Kidney (tissue), 13 donors: ENCODE measurements at regions not wholly inside any gene's neighbourhood (a gene's known extent, or its start where the extent isn't known, plus 50 kb on each side); places are given as distances from the start of the nearest gene placed in this dataset.

Experiments
- DNase-seq, 5 donors: peaks; one replicate each; pipeline ENCODE4 v3.0.0-alpha.2; 2013 to 2020
- FAIRE-seq: peaks from 2 replicates; lab custom pipeline; 2012; peaks lifted over from hg19 to GRCh38; lab: Jason Lieb, UNC
- H3K27ac ChIP-seq, 2 donors: one replicate each; pipeline ENCODE4 v1.7.0; 2013; ENCODE audit warnings: low read depth in 2 of 2, low read length in 2 of 2, inconsistent platforms in 1 of 2
- H3K27me3 ChIP-seq: one replicate; pipeline ENCODE4 v1.7.1; 2013; ENCODE audit warnings: low read length, inconsistent platforms; ENCODE audit not compliant: control insufficient read depth, insufficient read depth
- H3K36me3 ChIP-seq, 3 donors: one replicate each; pipeline versions ENCODE4 v1.7.0 to v1.7.1; 2013; ENCODE audit warnings: low read length in 3 of 3, control low read depth in 1 of 3, inconsistent platforms in 1 of 3; ENCODE audit not compliant: insufficient read depth in 3 of 3, control insufficient read depth in 2 of 3
- H3K4me1 ChIP-seq, 3 donors: one replicate each; pipeline versions ENCODE4 v1.7.0 to v1.7.1; 2013; ENCODE audit warnings: low read length in 3 of 3, inconsistent platforms in 1 of 3, low read depth in 1 of 3; ENCODE audit not compliant: control insufficient read depth in 2 of 3, insufficient read depth in 2 of 3
- H3K4me3 ChIP-seq, 3 donors: one replicate each; pipeline versions ENCODE4 v1.7.0 to v1.8.1; 2013; ENCODE audit warnings: low read length in 3 of 3, control low read depth in 1 of 3, inconsistent platforms in 1 of 3
- H3K9ac ChIP-seq, 3 donors: one replicate each; pipeline versions ENCODE4 v1.7.0 to v1.7.1; 2013; ENCODE audit warnings: low read length in 3 of 3, control low read depth in 1 of 3, inconsistent platforms in 1 of 3
- H3K9me3 ChIP-seq, 3 donors: one replicate each; pipeline versions ENCODE4 v1.7.0 to v1.7.1; 2013; ENCODE audit warnings: low read length in 3 of 3, control low read depth in 1 of 3, inconsistent platforms in 1 of 3; ENCODE audit not compliant: control insufficient read depth in 2 of 3, insufficient read depth in 1 of 3
- intact Hi-C: fragments of 100-400 bp; cut with DNase I; formaldehyde crosslinking; loops from one replicate; pipeline ENCODE4 v1.11.1; 2022
- TF ChIP-seq, protein P1 (sequence below): IDR thresholded peaks from 3 replicates; pipeline ENCODE4 v1.5.1; 2012; ENCODE audit warnings: mild to moderate bottlenecking, moderate library complexity, borderline replicate concordance; ENCODE audit not compliant: insufficient read depth; ENCODE audit errors: extremely low read depth
- donor health status: control.
- donor health status: control.
- donor health status: control.
- donor health status: control.
- donor health status: control.
- donor health status: DM: yes; HTN: yes; CAD: no.
- donor health status: Normal renal cell carcinoma (clear cell type).

GRCh38 chr2:120948662-120949011 is 213.0 kb downstream of the GLI2 start:
- intact Hi-C loops = no loop called here
- H3K27me3 ChIP-seq = no peaks in the 10 kb centered on the region

GRCh38 chr2:120949027-120949956 is 213.6 kb downstream of the GLI2 start:
- TF ChIP-seq, protein P1, sequence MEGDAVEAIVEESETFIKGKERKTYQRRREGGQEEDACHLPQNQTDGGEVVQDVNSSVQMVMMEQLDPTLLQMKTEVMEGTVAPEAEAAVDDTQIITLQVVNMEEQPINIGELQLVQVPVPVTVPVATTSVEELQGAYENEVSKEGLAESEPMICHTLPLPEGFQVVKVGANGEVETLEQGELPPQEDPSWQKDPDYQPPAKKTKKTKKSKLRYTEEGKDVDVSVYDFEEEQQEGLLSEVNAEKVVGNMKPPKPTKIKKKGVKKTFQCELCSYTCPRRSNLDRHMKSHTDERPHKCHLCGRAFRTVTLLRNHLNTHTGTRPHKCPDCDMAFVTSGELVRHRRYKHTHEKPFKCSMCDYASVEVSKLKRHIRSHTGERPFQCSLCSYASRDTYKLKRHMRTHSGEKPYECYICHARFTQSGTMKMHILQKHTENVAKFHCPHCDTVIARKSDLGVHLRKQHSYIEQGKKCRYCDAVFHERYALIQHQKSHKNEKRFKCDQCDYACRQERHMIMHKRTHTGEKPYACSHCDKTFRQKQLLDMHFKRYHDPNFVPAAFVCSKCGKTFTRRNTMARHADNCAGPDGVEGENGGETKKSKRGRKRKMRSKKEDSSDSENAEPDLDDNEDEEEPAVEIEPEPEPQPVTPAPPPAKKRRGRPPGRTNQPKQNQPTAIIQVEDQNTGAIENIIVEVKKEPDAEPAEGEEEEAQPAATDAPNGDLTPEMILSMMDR = no peak
- FAIRE-seq = no peak

More at GRCh38 chr2:120948662-120949011, 213.0 kb downstream of the GLI2 start:
- DNase-seq = no peak
- Histone ChIP-seq H3K9me3 (no peaks in the 10 kb centered on the region), H3K4me3 (no peak overlapping the region), H3K36me3 (no peaks in the 10 kb centered on the region), H3K4me1 (no peaks in the 10 kb centered on the region), H3K27ac (no peak overlapping the region), H3K9ac (no peak overlapping the region)
- TF ChIP-seq, protein P1 = no peak
- FAIRE-seq = no peak

DNA sequence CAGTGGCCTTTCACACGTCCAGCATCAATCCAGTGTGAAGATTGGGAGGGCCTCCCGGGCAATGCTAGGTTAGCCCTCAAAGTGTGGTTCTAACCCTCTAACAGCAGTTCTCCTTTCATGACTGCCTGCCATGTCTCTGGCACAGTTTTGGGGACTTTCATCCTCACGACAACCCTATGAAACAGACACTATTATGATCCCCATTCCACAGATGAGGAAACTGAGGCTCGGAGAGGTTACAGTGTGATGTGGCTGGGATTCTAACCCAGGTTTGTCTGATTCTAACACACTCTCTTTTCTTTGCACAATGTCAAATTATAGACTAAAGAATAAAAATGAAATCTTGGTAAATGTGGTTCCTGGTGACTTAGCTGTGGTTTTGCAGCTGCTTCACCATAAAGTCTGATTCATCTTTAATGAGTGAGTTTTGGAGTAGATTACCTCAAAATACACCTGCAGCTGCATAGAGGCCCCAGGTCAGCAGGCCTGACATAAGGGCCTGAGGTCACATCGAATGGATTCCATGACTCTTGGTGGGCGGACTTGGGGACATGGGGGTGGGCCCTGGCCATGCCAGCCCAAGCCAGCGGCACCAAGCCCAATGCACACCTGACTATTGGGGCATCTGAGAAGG is 214.4 kb downstream of the GLI2 start:
- Histone ChIP-seq H3K4me1 (no peaks in the 10 kb centered on the region), H3K9me3 (no peaks in the 10 kb centered on the region), H3K36me3 (no peaks in the 10 kb centered on the region), H3K27me3 (no peaks in the 10 kb centered on the region), H3K27ac (no peak overlapping the region), H3K9ac (no peak overlapping the region), H3K4me3 (no peak overlapping the region)
- intact Hi-C loops = no loop called here
- FAIRE-seq (no peak), DNase-seq (no peak)
- TF ChIP-seq, protein P1 = no peak

More at GRCh38 chr2:120949027-120949956, 213.6 kb downstream of the GLI2 start:
- no peaks in the 10 kb centered on the region for H3K36me3 ChIP-seq
- no peaks in the 10 kb centered on the region for H3K9me3 ChIP-seq
- intact Hi-C loops = no loop called here
- no peaks in the 10 kb centered on the region for H3K27me3 ChIP-seq
- H3K27ac ChIP-seq = no peak overlapping the region
- H3K9ac ChIP-seq = no peak overlapping the region
- no peaks in the 10 kb centered on the region for H3K4me1 ChIP-seq
- H3K4me3 ChIP-seq = no peak overlapping the region
- DNase-seq = no peak
